HG02798 (cell line): ENCODE measurements at regions not wholly inside any gene's neighbourhood (a gene's known extent, or its start where the extent isn't known, plus 50 kb on each side); places are given as distances from the start of the nearest gene placed in this dataset.
"Not testable (repeated sequence)": the region's sequence is repeated elsewhere in the genome, so short reads cannot be mapped to it uniquely, and the experiment has no call there.

Experiments used
- ATAC-seq: cut with Tn5 transposase; IDR thresholded peaks from one replicate; pipeline ENCODE4 v1.9.1; 2021; ENCODE audit warnings: mild to moderate bottlenecking; ENCODE audit not compliant: unreplicated experiment, poor library complexity

DNA sequence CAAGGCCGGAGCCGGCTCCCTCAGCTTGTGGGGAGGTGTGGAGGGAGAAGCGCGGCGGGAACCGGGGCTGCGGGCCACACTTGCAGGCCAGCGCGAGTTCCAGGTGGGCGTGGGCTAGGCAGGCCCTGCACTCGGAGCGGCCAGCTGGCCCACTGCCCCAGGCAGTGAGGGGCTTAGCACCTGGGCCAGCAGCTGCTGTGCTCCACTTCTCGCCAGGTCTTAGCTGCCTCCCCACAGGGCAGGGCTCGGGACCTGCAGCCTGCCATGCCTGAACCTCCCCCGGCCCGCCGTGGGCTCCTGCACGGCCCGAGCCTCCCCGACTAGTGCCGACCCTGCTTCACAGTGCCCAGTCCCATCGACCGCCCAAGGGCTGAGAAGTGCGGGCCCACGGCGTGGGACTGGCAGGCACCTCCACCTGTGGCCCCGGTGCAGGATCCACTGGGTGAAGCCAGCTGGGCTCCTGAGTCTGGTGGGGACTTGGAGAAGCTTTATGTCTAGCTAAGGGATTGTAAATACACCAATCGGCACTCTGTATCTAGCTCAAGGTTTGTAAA, 131.8 kb downstream of the KDR start:
- not testable (repeated sequence) for ATAC-seq

DNA sequence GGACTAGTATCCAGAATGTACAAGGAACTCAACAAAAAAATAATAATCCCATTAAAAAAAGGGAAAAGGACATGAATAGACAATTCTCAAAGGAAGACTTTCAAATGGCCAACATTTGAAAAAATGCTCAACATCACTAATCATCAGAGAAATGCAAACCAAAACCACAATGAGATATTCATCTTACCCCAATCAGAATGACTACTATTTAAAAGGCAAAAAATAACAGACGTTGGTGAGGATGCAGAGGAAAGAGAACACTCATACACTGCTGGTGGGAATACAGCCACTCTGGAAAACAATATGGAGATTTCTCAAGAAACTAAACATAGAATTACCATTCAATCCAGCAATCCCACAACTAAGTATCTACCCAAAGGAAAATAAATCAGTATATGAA, 133.1 kb downstream of the KDR start:
- no peak for ATAC-seq

DNA sequence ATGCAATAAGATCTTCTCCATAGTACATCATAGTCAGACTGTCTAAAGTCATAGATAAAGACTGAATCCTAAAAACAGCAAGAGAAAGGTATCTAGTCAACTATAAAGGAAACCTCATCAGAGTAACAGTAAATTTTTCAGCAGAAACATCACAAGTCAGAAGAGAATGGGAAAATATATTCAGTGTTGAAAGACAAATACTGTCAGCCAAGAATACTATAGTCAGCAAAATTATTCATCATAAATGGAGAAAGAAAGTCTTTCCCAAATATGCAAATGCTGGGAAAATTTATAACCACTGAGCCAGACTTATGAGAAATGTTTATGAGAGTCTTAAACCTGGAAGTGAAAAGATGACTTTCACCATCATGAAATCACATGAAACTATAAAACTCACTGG, 136.7 kb downstream of the KDR start:
- ATAC-seq, result no peak

DNA sequence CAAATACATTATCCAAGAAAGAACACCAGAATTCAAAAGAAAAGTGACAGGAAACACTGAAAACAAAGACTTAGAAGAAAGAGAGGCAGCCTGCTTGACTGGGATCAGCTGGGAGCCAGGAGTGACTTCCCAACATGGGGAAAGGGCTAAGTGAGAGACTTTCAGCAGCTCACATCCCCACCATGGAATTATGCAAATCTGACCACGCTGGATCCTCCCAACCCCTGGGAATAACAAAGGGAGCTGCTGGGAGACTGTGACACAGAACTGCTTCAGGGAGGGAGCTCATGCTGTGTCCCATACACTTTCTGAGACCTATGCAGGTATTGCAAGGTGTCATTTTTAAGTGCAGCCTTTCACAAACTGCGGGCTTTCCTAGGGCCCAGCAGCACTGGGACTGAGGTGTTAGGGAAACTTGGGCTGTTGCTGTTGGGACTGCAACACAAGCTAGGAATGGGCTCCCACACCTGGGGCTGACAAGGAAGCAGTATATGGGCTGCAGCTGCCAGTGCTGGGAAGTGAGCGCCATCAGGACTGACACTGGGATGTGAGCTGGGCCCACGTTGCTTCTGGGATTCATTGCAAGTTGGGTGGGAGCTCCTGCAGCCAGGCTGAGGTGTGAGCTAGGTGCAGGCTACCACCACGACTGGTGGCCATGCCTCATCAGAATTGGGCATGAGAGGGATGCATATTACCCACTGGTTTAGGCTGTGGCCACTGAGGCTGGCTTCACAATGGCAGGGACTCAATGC, 139.1 kb downstream of the KDR start:
- no peak for ATAC-seq

DNA sequence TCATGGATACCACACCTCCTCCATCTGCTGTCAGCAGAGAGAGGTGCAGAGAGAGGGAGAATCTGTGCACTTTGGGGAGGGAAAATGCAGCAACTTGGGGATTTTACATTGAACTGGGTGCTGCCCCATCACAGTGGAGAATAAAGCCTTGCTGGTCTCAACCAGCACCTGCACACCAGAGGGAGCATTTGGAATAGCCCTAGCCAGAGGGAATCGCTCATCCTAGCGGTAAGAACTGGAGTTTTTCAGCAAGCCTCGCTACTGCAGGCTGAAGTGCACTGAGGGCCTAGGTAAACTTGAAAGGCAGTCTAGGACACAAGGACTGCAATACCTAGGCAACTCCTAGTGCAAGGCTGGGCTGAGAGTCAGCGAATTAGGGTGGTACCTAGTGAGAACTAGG, 148.7 kb downstream of the KDR start:
- no peak for ATAC-seq

DNA sequence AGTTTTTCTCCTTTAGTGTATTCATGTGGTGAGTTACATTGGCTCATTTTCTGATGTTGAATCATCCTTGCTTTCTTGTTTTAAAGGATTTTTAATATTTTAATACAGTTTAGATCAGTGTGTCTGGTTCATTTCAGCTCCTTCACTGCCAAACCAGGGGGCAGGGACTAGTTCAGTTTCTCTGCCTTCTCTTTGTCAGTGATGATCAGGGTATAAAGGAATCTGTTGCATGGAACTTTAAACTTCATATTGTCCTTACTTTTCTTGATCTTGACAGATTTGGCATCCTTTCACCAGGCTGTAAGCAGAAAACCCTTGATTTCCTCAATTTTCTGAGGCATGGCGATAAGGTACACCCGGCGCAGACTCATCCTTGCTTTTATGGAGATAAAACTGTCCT, 149.4 kb downstream of the KDR start:
- no peak for ATAC-seq

DNA sequence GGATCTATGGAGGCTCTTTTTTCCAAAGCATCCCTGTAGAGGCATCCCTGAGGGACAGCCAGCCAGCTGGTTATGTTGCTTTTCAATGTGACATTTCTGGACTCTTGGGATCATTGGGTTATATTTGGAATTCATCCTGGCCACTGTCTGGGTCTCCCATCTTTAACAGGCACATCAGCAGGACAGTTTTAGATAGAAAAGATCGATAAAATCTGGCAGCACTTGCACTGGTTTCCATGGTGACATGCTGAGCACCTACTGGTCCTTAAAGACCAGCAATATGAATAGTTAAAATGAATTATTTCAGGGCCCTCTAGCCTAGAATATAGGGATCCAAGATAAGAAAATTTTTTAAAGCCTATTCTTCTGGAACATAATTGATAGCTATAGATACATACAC, 151.6 kb downstream of the KDR start:
- no peak for ATAC-seq

DNA sequence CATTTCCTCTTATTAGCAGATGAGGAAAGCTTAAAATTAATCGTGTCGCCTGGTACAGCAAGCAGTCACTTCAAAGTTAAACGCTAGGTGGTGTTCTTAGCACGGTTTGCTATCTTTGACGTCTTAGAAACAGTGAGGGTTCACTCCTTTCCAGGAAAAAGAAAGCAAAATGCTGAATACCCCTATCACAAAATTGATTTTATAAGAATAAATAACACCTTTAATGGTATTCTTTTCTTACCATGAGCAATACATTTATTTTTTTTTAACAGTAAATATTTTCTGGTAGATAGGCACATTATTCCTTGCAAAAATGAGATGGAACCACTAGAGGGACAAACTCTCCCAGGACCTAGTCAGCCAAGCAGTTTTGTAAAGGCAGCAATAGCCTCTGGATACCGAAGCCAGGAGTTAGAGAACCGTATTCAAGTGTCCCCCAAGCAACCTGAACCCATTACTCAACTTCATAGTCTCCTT, 153.9 kb downstream of the KDR start:
- ATAC-seq, result no peak

DNA sequence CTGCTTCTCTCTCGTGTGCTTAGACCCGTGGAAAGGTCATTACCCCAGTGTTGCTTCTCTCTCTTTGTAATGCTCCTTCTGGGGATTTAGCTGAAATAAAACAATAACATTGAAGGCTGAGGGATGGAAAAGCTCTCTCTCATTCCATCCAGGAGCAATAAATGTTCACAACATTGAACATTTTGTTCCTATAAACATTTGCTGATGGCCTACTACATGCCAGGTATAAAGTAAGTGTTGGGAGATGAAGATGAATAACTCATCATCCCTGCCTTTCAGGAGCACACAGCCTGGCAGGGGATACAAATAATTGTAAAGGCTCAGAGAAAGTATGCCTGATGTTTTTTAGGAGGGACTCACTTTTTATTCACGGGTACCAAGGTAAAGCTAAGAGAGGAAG, 158.1 kb downstream of the KDR start:
- ATAC-seq, result no peak

DNA sequence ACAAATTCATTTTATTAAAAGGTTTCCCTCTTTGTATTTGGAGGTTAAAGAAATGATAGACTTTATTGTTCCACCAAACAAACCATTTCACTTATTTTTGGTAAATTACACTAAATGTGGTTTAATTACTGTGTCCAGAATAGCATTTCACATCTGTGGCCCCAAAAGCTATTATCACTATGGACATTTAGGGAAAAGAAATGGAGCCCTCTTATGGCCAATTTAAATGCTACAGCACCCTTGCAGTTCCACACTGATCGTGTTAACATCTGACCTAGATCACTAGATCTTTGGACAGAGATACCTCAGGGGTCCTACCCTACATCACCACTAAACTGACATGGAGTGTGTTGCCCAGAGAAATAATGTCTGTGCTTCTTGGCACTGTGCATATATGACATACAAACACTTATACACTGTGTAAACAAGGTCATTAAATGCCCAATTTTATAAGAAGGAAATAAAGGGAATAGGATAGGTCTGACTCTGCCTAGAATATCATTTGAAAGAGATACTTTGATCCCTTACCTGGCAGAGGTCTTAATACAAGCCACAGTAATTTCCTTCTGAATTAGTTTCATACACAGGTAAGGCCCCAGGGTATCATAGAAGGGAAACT, 163.9 kb downstream of the KDR start:
- peak; percentile 44 for ATAC-seq

DNA sequence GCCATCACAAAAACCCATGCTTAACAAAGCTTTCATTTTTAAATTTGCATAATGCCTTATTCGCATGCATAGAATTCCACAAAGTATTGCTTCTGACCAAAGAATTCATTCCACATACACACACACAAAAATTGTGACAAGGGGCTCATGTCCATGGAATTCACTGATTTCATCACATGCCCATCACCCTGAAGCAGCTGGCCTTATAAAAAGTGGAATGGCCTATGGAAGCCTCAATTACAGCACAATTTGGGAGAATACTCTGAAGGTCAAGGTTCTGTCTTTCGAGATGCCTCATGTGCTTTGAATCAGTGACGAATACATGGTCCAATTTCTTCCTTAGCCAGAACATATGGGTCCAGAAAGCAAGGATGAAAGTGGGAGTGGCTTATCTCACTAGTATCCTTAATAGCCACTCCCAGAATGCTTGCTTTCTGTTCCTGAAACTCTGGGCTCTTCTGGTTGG, 165.7 kb downstream of the KDR start:
- no peak for ATAC-seq

DNA sequence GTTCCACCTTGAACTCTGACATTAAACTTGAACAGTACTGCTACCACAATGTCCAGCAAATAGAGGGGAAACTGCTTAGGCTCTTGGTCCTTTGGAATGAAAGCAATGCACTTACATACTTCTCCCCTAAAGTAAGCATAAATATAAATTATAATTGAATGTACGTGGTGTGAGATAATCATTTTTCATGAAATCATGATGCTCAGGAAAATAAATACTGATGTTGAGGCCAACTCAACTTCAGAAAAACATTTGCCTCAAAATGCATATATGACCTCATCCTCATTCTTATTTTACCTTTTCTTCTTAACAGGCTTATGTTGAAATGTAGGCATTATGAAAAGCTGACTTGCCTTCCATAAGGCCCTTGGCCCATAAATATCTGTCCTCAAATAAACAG, 166.3 kb downstream of the KDR start:
- ATAC-seq, result no peak

DNA sequence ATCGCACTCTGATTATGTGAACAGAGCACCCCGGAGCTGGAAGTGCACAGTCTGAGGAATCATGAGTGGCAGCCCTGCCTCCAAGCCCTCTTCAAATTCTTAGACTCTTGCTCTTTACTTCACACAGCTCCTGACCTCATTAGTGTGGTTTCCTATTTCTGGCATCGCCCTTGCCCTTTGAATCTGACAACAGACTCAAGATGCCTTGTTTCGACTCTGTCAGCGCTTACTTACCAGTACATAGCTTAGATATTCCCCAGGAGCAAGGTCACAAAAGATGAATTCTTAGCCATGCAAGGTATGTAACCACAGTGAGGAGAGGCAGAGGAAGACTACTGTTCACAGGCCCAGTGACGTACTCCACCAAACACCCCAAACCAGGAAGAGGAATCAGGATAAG, 167.2 kb downstream of the KDR start:
- ATAC-seq, result no peak

DNA sequence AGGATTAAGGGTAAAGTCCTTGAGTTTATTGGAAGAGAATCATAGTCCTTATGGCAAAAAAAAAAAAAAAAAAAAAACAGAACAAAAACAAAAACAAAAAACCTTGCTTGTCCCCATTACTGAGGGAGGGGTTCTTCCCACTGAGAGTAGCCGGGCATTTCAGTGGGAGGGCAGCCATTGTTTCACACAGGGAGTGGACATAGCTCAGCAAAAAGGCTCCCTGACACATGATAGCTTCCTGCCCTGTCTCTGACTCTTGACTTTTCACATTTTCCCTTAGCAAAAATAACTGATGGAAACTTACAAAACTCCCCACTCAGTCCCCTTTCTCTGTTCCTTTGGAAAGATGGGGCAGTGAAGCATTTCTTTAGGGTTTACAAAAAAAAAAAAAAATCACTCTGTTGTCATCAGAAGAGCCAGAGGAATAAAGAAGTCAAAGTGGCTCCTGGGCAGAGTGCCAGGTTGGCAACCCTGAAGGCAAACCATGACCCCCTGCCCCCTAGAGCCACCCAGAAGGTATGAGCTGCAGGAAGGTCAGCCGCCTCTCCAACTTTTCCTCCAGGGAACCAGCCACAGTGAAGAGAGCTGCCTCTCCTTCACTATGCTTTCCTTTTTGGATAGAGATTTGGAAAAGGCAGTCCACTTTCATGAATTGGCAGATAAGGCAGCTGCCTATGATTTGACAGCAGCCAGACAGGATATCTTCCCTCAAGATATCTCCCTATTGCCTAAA, 170.6 kb downstream of the KDR start:
- no peak for ATAC-seq

DNA sequence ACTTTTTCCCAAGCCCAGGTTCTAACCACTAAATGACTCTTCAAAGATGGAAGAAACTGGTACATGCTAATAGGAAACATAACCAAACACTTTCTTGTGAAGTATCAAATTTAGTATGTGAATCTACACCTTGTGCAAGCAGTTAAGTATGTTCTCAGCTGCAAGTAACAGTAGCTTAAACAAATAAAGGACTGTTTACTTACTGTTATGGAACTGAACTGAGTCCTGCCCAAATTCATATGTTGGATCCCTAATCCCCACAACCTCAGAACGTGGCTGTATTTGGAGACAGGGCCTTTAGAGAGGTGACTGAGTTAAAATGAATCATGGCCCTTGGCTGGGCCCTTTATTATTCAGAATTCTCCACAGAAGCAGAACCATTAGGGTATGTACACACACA, 178.7 kb downstream of the KDR start:
- ATAC-seq, result no peak

DNA sequence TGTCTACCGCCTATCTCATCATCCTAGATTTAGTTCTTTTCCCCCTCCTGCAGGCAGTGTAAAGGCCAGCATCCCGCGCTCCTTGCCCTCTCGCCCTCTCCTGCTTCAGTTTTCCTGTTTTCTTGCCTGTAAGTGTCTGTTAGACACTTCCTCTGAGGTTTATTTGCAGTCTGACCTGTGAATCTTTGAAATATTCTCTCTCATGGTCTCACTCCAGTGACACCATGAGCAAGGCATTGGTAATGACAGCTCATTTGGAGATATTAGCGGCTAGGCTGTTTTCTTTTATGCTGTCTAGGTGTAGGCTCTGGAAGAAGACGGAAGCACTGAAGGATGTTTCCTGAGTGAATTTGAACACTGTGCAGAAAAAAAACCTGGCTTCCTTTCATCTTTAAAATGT, 179.6 kb downstream of the KDR start:
- no peak for ATAC-seq

DNA sequence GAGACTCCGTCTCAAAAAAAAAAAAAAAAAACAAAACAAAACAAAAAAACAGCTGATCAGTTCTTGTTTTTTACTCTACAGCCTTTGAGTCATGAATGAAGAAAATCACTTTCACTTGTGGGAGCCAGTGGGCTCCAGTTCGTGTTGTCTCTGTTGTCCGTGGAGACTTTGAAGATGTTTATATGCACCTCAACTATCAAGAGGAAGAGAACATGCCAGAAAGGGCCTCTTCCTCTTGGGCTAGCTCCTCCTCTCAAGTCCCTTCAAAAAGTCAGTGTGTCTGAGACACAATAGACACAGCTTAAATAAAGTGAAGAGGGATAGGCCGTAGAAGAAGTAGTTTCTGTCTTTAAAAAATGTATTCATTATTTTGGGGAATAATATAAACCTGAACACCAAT, 182.7 kb downstream of the KDR start:
- ATAC-seq, result no peak

DNA sequence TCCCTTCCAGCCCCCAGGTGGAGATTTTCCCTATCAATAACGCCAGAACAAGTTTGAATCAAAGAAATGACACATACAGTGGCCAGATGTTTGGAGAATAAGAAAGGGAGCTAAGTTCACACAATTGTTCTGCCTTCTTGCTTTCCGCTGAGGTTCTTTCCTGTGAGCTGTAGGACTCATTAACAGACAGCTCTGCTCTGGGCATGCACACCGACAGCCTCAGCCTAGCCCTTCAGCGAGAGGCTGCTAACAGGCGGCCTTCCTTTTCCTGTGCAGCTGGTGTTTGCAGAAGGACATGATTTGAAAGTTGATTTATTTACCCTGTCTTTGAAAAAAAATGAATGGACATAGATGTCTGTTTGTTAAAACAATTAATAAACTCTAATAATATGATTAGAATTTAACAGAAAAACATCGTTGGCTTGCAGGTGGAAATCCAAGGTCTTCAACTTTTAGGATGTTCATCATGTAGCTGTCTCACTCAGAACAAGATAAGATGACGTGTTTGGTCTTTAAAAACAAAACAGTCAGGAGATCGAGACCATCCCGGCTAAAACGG, 183.3 kb downstream of the KDR start:
- ATAC-seq, result no peak

DNA sequence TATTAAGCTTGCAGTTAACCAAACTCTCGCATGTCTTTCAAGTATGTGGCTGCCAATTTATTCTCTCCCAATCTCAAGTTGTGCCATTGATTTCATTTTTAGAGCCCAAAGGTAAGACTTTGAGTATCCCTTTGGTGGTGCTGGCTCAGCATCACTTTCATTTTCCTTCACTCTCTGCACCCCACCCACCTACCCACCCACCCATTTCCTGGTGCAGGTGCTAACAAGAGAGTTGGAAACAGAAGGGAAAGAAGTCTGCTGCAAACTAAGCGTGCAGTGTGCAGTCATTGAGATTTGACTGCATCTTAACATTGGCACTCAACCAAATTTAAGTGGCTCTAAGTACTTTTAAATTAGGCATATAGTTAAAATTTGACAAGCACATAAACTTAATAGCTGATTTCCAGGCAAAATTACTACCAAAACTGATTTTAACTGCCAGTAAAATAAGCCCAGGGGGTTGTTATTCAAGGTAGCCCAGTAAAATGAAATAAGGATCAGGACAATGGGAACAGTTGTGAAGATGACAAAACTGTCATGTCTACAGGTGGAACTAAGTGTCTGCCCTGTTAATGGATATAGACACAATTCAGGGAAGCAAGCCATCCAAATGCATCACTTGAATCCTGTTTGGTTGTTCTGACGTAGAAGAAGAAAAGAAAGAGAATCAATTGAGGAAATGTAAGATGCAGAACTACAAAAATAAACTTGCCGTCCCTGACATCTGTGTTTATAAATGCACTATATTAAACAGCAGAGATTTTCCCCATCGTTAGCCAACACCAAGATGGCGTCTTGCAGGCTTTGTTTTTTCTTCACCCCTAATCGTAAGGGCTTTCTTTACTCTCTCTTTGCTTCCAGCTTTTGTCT, 184.2 kb downstream of the KDR start:
- ATAC-seq, result no peak

DNA sequence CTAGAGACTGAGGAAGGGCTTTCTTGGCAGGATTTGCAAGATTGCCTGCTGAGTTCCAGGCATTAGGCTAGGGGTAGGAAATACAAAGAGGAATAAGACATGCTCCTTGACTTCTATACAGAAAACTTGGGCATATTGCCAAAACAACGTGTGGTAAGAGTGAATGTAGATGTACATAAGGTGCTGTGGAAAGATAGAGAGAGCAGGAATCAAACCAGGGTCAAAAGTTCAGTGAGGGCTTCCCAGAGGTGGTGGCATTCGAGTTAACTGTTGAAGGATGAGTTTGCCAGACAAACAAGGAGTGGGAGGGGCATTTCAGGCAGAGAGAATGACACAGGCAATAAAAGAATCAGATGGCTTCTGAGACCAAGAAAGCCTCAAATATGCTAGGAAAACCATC, 187.9 kb downstream of the KDR start:
- no peak for ATAC-seq
